Kidney epithelial cell (primary cell): ENCODE measurements at regions not wholly inside any gene's neighbourhood (a gene's known extent, or its start where the extent isn't known, plus 50 kb on each side); places are given as distances from the start of the nearest gene placed in this dataset.
A peak's percentile ranks its signal among the peaks of the same experiment; 100 is the strongest.

Experiments
- DNase-seq: peaks from one replicate; pipeline ENCODE4 v3.0.0-alpha.2; 2010; ENCODE audit warnings: low read depth
- H3K27me3 ChIP-seq: 2 replicates; pipeline ENCODE4 v1.6.0; 2011; ENCODE audit warnings: low read length; ENCODE audit not compliant: control insufficient read depth, insufficient read depth
- H3K36me3 ChIP-seq: 2 replicates; pipeline ENCODE4 v1.5.1; 2011; ENCODE audit warnings: low read length; ENCODE audit not compliant: control insufficient read depth, insufficient read depth
- H3K4me3 ChIP-seq: 2 replicates; pipeline ENCODE4 v1.5.1; 2011; ENCODE audit warnings: low read depth, mild to moderate bottlenecking, control low read depth, low read length
- CTCF ChIP-seq: IDR thresholded peaks from 2 replicates; pipeline ENCODE4 v1.5.1; 2011; ENCODE audit warnings: mild to moderate bottlenecking, moderate library complexity, low read length, control low read depth, inconsistent platforms; ENCODE audit not compliant: insufficient read depth, poor library complexity, severe bottlenecking

- H3K4me3 ChIP-seq: no peak overlapping the region
- no peak for TF ChIP-seq CTCF
- no peaks in the 10 kb centered on the region for H3K36me3 ChIP-seq
- no peak for DNase-seq
- peaks cover 2% of the 10 kb centered on the region for H3K27me3 ChIP-seq
These were observed 120.0 kb upstream of the C11orf58 start for GRCh38 chr11:16618431-16618830.

DNA sequence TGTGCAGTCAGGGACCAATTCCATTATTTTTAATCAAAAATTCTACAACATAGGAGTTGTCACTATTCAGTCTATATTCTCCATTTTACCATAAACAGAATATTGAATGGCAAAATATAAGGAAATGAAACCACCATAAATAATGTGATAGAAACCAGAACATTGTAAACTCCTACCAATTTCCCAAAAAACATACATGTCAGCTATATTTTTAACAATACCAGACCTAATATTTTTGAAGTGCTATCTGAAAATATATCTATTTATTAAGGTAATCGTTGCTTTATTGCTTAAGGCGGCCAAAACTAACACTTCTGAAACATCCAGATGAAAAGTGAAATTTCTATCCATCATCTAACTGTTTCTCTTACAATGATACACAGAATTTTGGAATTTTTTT lies 123.0 kb upstream of the C11orf58 start:
- no peak for DNase-seq
- H3K4me3 ChIP-seq: no peak overlapping the region
- H3K36me3 ChIP-seq: no peaks in the 10 kb centered on the region
- peaks cover 29% of the 10 kb centered on the region for H3K27me3 ChIP-seq
- no peak for TF ChIP-seq CTCF

DNA sequence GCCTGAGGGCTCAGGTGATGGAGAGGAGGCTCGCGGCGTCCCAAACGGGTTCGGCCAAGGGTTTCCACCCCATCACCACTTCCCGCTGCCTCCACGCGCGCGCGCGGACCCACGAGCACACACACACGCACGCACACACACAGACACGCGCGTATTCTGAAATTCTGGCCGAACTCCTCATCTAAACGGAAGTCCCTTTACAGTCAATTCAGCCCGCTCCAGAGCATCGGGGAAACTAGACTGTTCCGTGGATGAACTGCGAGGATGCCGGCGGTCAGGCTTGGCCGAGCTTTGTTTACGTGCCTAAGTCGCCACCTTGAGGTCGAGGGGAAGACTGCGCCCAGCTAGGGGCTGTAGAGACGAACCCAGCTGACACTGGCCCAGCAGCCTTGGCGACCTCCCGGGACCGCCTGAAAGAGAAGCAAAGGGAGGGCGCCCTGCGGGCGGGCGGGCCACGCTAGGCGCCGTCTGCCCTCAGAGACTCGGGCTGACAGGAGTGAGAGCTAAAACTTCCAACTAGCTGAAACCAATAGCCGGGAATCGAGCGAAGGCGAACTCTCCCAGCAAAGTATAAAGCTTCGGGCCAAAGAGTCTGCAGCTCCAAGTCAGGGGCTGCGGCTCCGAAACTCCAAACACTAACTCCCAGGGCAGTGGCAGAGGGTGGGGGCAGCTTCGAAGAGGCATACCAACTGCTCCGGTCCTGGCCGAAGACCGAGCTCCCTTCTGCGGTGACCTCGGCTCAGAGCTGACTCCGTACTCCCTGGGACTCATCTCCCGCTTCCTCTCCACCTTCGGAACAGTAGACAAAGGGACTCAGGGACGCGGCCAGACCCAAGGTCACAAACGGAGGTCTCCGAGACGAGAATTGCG lies 124.7 kb upstream of the C11orf58 start:
- H3K27me3 ChIP-seq: peaks cover 38% of the 10 kb centered on the region
- peak; percentile 84 for TF ChIP-seq CTCF
- DNase-seq: no peak

DNA sequence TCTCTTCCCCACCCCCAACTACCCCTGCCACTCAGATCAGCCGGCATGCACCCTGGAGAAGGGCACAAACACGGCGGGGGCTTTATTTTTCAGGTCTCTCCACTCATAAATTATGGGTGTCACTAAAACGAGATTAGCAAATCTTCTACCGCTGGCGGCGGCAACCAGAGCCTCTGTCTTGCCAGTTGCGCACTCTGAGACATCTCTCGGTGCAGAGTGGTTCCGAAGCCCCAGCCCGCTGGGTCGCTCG lies 125.3 kb upstream of the C11orf58 start:
- no peak for DNase-seq
- H3K4me3 ChIP-seq: peak overlapping the region; percentile 33
- TF ChIP-seq CTCF: no peak
- no peaks in the 10 kb centered on the region for H3K36me3 ChIP-seq
- H3K27me3 ChIP-seq: peaks cover 38% of the 10 kb centered on the region

More for the DNA sequence above, 124.7 kb upstream of the C11orf58 start:
- Histone ChIP-seq H3K4me3 (peak overlapping the region; percentile 33), H3K36me3 (no peaks in the 10 kb centered on the region)

GRCh38 chr11:16612566-16613261 lies 125.7 kb upstream of the C11orf58 start:
- Histone ChIP-seq H3K27me3 (peaks cover 42% of the 10 kb centered on the region), H3K36me3 (no peaks in the 10 kb centered on the region), H3K4me3 (no peak overlapping the region)
- DNase-seq: no peak
- TF ChIP-seq CTCF: no peak
